ENCODE measurements at regions not wholly inside any gene's neighbourhood (a gene's known extent, or its start where the extent isn't known, plus 50 kb on each side); places are given as distances from the start of the nearest gene placed in this dataset.

DNA sequence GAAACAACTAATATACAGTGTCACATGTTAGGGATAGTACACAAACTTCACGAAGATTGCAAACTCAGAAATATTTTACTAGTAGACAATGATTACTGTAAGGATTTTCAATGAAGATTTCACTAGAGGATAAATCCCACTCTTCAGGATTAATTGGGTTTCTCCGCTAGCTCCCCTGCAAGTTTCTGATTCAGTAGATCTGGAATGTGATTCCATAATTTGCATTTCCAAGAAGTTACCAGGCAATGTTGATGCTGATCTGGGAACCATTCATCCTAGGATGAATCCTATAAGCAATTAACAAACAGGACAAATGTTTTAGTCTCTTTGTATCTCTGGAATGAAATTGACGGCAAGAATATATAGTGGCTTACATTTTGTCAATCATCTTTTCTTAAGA lies 272.4 kb downstream of the ALX1 start:
- TF ChIP-seq EZH2phosphoT487 (IDR thresholded peaks at IDR 0.05; ENCODE audit: borderline replicate concordance), result no peak
- TF ChIP-seq, protein P1, sequence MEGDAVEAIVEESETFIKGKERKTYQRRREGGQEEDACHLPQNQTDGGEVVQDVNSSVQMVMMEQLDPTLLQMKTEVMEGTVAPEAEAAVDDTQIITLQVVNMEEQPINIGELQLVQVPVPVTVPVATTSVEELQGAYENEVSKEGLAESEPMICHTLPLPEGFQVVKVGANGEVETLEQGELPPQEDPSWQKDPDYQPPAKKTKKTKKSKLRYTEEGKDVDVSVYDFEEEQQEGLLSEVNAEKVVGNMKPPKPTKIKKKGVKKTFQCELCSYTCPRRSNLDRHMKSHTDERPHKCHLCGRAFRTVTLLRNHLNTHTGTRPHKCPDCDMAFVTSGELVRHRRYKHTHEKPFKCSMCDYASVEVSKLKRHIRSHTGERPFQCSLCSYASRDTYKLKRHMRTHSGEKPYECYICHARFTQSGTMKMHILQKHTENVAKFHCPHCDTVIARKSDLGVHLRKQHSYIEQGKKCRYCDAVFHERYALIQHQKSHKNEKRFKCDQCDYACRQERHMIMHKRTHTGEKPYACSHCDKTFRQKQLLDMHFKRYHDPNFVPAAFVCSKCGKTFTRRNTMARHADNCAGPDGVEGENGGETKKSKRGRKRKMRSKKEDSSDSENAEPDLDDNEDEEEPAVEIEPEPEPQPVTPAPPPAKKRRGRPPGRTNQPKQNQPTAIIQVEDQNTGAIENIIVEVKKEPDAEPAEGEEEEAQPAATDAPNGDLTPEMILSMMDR (conservative IDR thresholded peaks at IDR 0.05; ENCODE audit: low read length), result no peak

Data from Loucy (cell line).